Psoas muscle (tissue), 7 donors: ENCODE measurements at regions not wholly inside any gene's neighbourhood (a gene's known extent, or its start where the extent isn't known, plus 50 kb on each side); places are given as distances from the start of the nearest gene placed in this dataset.

Experiments
- ATAC-seq, 4 donors: fragments of 200-7000 bp; cut with Tn5 transposase; one replicate each; pipeline ENCODE4 v1.9.1; 2020; ENCODE audit warnings: moderate library complexity in 3 of 4, mild to moderate bottlenecking in 2 of 4
- DNase-seq, 2 donors: peaks; one replicate each; pipeline ENCODE4 v3.0.0-alpha.2; 2020
- H3K27ac ChIP-seq: fragments of 200-600 bp; one replicate; pipeline ENCODE4 v1.8.0; 2022
- H3K27me3 ChIP-seq, 3 donors: fragments of 200-600 bp in 1 of 3; one replicate each; pipeline versions ENCODE4 v1.6.1 to v1.8.0; 2013 to 2022; ENCODE audit warnings: low read length in 2 of 3, mild to moderate bottlenecking in 2 of 3, moderate library complexity in 1 of 3; ENCODE audit not compliant: insufficient read depth in 3 of 3
- H3K36me3 ChIP-seq, 2 donors: fragments of 200-600 bp in 1 of 2; one replicate each; pipeline versions ENCODE4 v1.6.1 to v1.8.0; 2013 to 2022; ENCODE audit warnings: low read depth in 1 of 2, mild to moderate bottlenecking in 1 of 2, moderate library complexity in 1 of 2; ENCODE audit not compliant: insufficient read depth in 1 of 2
- H3K4me1 ChIP-seq: fragments of 200-600 bp; one replicate; pipeline ENCODE4 v1.8.0; 2022
- H3K4me3 ChIP-seq: fragments of 200-600 bp; one replicate; pipeline ENCODE4 v1.8.0; 2022; ENCODE audit warnings: mild to moderate bottlenecking
- H3K9me3 ChIP-seq: fragments of 200-600 bp; one replicate; pipeline ENCODE4 v1.8.0; 2022
- WGBS, 3 donors: extraction: QIAGEN DNeasy Blood & Tissue Kit; methylation state at CpG; one replicate each; pipeline versions ENCODE4 v1.1.6 to v1.1.7; 2013; 5-methylcytosine and 5-hydroxymethylcytosine counted together
- intact Hi-C, 2 donors: fragments of 100-400 bp; cut with DNase I; formaldehyde crosslinking; loops; one replicate each; pipeline versions ENCODE4 v1.11.0 to v1.14.2; 2022
- TF ChIP-seq, protein P1 (sequence below): fragments of 200-600 bp; IDR thresholded peaks from one replicate; pipeline ENCODE4 v1.8.0; 2022; ENCODE audit warnings: antibody characterized with exemption
- donor health status: healthy with polysubstance abuse.
- donor health status: DM: no; HTN: no; CAD: no; lungs with moderate emphysema.
- donor health status: Bipolar disorder and iron deficiency.
- donor health status: healthy.
- donor health status: DM: yes; HTN: yes; CAD: no.
- donor health status: DM: no; HTN: no; CAD: no.
- donor health status: DM: yes; HTN: yes; CAD: no.

DNA sequence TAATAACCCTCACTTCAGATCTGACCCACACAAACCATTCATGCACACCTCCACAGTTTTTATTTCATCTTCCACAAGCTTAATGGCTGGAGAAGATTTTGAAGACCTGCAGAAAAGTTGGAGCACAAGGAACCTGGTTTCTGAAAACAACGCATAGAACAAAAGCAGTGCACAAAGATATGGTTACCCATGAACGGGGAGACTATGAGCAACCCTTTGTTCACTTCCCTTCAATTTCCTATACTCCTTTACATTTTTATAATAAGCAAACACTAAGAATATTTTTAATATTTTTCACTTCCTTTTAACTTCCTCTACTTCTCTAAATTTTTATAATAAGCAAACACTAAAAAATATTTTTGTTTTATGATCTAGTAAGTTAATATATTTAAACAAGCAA, 103.5 kb upstream of the UBE2E2 start:
- Histone ChIP-seq H3K36me3 (no peaks in the 10 kb centered on the region), H3K9me3 (no peaks in the 10 kb centered on the region), H3K4me1 (no peaks in the 10 kb centered on the region), H3K27ac (no peak overlapping the region), H3K4me3 (no peak overlapping the region), H3K27me3 (no peaks in the 10 kb centered on the region)
- TF ChIP-seq, protein P1, sequence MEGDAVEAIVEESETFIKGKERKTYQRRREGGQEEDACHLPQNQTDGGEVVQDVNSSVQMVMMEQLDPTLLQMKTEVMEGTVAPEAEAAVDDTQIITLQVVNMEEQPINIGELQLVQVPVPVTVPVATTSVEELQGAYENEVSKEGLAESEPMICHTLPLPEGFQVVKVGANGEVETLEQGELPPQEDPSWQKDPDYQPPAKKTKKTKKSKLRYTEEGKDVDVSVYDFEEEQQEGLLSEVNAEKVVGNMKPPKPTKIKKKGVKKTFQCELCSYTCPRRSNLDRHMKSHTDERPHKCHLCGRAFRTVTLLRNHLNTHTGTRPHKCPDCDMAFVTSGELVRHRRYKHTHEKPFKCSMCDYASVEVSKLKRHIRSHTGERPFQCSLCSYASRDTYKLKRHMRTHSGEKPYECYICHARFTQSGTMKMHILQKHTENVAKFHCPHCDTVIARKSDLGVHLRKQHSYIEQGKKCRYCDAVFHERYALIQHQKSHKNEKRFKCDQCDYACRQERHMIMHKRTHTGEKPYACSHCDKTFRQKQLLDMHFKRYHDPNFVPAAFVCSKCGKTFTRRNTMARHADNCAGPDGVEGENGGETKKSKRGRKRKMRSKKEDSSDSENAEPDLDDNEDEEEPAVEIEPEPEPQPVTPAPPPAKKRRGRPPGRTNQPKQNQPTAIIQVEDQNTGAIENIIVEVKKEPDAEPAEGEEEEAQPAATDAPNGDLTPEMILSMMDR = no peak
- intact Hi-C loops = no loop called here
- ATAC-seq (no peak), DNase-seq (no peak)
- WGBS, 3 donors = 70 to 83% (median 70%) methylated on average over 2 of the region's 2 CpGs

DNA sequence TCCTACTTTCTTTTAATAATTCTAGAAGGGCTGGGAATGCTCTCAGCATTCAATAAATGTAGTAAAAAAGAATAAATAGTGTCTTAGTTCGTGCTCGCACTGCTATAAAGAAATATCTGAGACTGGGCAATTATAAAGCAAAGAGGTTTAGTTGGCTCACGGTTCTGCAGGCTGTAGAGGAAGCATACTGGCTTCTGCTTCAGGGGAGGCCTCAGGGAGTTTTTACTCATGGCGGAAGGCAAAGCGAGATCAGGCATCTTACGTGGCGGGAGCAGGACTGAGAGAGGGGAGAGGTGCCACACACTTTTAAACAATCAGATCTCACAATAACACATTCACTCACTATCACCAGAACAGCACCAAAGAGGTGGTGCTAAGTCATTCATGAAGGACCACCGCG, 103.0 kb upstream of the UBE2E2 start:
- intact Hi-C loops = no loop called here
- 93 to 97% (median 96%) methylated on average over 9 of the region's 9 CpGs for WGBS, 3 donors
- Histone ChIP-seq H3K27ac (no peak overlapping the region), H3K4me1 (peaks cover 1% of the 10 kb centered on the region), H3K27me3 (no peaks in the 10 kb centered on the region), H3K4me3 (no peak overlapping the region), H3K36me3 (no peaks in the 10 kb centered on the region), H3K9me3 (no peaks in the 10 kb centered on the region)
- TF ChIP-seq, protein P1 = no peak
- DNase-seq = no peak
- ATAC-seq = no peak

DNA sequence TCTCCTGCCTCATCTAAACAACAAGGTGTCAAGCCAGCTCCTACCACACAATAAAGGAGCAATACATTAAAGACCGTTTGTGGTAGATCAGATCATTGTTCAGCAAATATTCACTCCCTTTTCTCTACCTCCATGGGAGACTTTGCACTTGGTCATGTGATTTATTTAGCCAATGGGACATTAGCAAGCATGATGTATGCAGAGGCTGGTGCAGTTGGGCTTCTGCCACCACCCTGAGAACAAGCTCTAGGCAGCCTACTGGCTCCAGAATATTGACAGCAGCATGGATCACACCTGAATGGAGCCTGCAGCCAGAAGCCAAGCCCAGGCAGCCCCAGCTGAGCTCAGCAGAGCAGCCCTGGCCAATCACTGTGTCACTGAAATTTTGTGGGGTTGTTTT, 99.4 kb upstream of the UBE2E2 start:
- DNase-seq (no peak), ATAC-seq (no peak)
- H3K4me3 ChIP-seq = no peak overlapping the region
- peaks cover 3% of the 10 kb centered on the region for H3K9me3 ChIP-seq
- WGBS, 3 donors = 80 to 90% (median 85%) methylated on average over 1 of the region's 1 CpG
- intact Hi-C loops = no loop called here
- peaks cover 3% of the 10 kb centered on the region for H3K4me1 ChIP-seq
- no peaks in the 10 kb centered on the region for H3K27me3 ChIP-seq
- H3K36me3 ChIP-seq = no peaks in the 10 kb centered on the region
- TF ChIP-seq, protein P1 = no peak
- no peak overlapping the region for H3K27ac ChIP-seq

DNA sequence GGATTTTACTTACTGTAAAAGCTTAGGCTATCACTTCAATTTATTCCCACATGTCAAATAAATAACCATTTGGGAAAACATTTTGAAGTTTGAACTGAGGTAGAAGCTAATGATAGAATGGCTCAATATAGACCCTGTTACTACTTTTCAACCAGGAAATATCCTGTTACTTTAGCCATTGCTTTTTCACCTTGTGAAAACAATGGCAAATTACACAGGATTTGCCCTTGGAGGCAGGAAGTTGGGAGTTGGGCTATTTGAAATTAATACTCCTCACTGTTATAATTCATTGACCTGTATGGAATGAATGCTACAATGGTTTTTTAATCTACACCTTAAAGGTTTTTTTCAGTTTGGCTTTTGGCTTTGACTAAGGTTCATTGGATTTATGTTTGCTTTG, 98.1 kb upstream of the UBE2E2 start:
- TF ChIP-seq, protein P1 = no peak
- Histone ChIP-seq H3K4me1 (peaks cover 3% of the 10 kb centered on the region), H3K27ac (no peak overlapping the region), H3K4me3 (no peak overlapping the region), H3K9me3 (peaks cover 3% of the 10 kb centered on the region), H3K27me3 (no peaks in the 10 kb centered on the region), H3K36me3 (no peaks in the 10 kb centered on the region)
- intact Hi-C loops = no loop called here
- ATAC-seq = no peak
- DNase-seq = no peak

DNA sequence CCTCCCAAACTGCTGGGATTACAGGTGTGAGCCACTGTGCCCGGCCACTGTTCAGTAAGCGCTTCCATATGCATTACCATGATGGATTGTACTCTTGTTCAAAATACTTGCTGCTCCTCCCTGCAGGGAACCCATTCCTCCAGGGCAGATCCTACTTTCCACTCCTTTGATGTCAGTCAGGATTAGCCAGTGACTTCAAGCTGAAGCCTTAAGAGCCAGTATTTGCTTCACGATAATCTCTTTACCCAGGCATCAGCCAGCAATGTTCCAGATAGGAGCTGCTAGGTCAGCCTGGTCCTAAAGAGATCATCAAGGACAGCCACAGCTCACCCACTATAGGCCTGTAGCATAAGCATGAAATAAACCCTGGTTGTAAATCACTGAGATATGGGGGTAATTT, 96.5 kb upstream of the UBE2E2 start:
- no peaks in the 10 kb centered on the region for H3K36me3 ChIP-seq
- intact Hi-C loops = no loop called here

More for the DNA sequence above, 96.5 kb upstream of the UBE2E2 start:
- TF ChIP-seq, protein P1 = no peak
- Histone ChIP-seq H3K27ac (no peak overlapping the region), H3K4me3 (no peak overlapping the region), H3K4me1 (peaks cover 3% of the 10 kb centered on the region), H3K27me3 (no peaks in the 10 kb centered on the region), H3K9me3 (peaks cover 3% of the 10 kb centered on the region)
- DNase-seq (no peak), ATAC-seq (no peak)
- WGBS, 3 donors = 82 to 87% (median 87%) methylated on average over 3 of the region's 3 CpGs
